Activated T-helper 1 cell treated with anti-CD3 and anti-CD28 coated beads, Interleukin-12 subunit alpha, Interleukin-12 subunit beta, Interleukin-2, Interleukin-4 antibody, amounts not matched to agents 30 ng/mL and 10 ng/mL and 1 ng/mL, durations not matched to agents 14 hours and 24 hours and 36 hours (primary cell): ENCODE measurements at regions not wholly inside any gene's neighbourhood (a gene's known extent, or its start where the extent isn't known, plus 50 kb on each side); places are given as distances from the start of the nearest gene placed in this dataset.
A peak's percentile ranks its signal among the peaks of the same experiment; 100 is the strongest.

Source experiments
- DNase-seq: peaks from one replicate; pipeline ENCODE4 v3.0.0; 2021; ENCODE audit warnings: low spot score
- H3K27ac Mint-ChIP-seq: one replicate; pipeline ENCODE4 v1.8.0; 2021; ENCODE audit warnings: mild to moderate bottlenecking, mixed read lengths
- H3K27me3 Mint-ChIP-seq: one replicate; pipeline ENCODE4 v1.8.0; 2022; ENCODE audit warnings: mild to moderate bottlenecking, moderate library complexity, mixed read lengths; ENCODE audit not compliant: insufficient read depth
- H3K36me3 Mint-ChIP-seq: one replicate; pipeline ENCODE4 v1.8.0; 2021; ENCODE audit warnings: low read depth, mixed read lengths
- H3K4me1 Mint-ChIP-seq: one replicate; pipeline ENCODE4 v1.8.0; 2021; ENCODE audit warnings: low read depth, mixed read lengths
- H3K4me3 Mint-ChIP-seq: one replicate; pipeline ENCODE4 v1.8.0; 2021; ENCODE audit warnings: mild to moderate bottlenecking, moderate library complexity, mixed read lengths
- H3K9me3 Mint-ChIP-seq: one replicate; pipeline ENCODE4 v1.8.0; 2021; ENCODE audit warnings: mixed read lengths
- intact Hi-C: fragments of 100-400 bp; cut with micrococcal nuclease; formaldehyde crosslinking; loops from one replicate; pipeline ENCODE4 v1.15.1; 2024

DNA sequence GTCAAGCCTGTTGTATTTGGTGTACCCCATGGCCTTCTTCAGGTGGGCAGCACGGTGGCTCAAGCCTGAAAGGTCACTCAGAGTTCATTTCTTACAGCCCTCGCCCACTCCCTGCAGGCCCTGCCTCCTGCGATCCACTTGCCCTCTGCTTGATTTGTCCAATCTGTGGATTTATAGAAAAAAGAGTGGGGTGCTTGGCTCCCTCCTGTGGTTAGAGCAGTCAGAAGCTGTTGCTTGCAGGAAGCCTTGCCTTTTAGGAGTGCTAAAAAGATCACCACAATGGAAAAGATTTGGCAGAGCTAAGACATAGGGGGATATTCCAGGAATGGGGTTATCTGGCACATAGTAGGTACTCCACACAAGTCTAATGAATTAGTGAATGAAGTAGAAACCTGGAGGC lies 108.0 kb upstream of the TRABD2B start:
- H3K9me3 Mint-ChIP-seq, result no peaks in the 10 kb centered on the region
- no peaks in the 10 kb centered on the region for H3K27me3 Mint-ChIP-seq
- no peaks in the 10 kb centered on the region for H3K36me3 Mint-ChIP-seq
- intact Hi-C loops, result no loop called here
- H3K4me3 Mint-ChIP-seq, result no peak overlapping the region
- no peak overlapping the region for H3K27ac Mint-ChIP-seq
- no peaks in the 10 kb centered on the region for H3K4me1 Mint-ChIP-seq
- DNase-seq, result no peak

DNA sequence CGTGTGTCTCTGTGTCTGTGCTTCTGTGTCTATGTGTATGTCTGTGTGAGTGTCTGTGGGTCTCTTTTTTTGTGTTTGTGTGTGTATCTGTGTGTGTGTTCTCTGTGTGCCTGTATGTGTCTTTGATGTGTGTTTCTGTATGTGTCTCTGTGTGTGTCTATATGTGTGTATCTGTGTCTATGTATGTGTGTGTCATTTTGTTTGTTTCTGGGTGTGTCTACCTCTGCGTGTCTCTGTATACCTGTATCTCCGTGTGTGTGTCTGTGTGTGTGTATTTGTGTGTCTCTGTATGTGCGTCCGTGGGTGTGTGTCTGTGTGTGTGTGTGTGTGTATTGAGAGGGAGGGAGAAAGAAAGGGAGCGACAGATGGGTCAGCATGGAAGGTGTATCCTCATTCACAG lies 106.3 kb upstream of the TRABD2B start:
- H3K9me3 Mint-ChIP-seq, result no peaks in the 10 kb centered on the region
- no peaks in the 10 kb centered on the region for H3K36me3 Mint-ChIP-seq
- no peak overlapping the region for H3K27ac Mint-ChIP-seq
- H3K27me3 Mint-ChIP-seq, result no peaks in the 10 kb centered on the region
- no peak overlapping the region for H3K4me3 Mint-ChIP-seq
- DNase-seq, result no peak
- intact Hi-C loops, result no loop called here
- H3K4me1 Mint-ChIP-seq, result no peaks in the 10 kb centered on the region

DNA sequence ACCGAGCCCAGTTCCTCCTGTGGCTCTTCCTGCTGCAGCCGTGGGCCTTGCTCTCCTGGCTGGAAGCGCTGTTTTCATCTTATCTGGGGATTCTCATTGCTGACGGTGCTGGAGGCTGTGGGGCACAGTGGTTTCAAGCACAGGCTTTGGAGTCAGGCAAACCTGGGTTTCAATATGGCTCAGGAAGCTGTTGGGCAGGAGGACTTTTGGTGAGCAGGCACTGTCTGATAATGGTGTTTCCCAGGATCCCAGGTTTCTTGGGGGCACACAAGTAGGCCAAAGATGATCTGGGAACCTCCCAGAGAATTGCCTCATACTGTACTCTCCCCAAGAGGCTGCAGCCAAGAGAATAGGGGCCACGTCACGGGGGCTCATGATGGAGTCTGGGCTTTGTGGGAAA lies 105.6 kb upstream of the TRABD2B start:
- no peak overlapping the region for H3K4me3 Mint-ChIP-seq
- no peaks in the 10 kb centered on the region for H3K27me3 Mint-ChIP-seq
- no peaks in the 10 kb centered on the region for H3K36me3 Mint-ChIP-seq
- intact Hi-C loops, result no loop called here
- DNase-seq, result no peak
- no peak overlapping the region for H3K27ac Mint-ChIP-seq
- H3K4me1 Mint-ChIP-seq, result no peaks in the 10 kb centered on the region
- H3K9me3 Mint-ChIP-seq, result no peaks in the 10 kb centered on the region

DNA sequence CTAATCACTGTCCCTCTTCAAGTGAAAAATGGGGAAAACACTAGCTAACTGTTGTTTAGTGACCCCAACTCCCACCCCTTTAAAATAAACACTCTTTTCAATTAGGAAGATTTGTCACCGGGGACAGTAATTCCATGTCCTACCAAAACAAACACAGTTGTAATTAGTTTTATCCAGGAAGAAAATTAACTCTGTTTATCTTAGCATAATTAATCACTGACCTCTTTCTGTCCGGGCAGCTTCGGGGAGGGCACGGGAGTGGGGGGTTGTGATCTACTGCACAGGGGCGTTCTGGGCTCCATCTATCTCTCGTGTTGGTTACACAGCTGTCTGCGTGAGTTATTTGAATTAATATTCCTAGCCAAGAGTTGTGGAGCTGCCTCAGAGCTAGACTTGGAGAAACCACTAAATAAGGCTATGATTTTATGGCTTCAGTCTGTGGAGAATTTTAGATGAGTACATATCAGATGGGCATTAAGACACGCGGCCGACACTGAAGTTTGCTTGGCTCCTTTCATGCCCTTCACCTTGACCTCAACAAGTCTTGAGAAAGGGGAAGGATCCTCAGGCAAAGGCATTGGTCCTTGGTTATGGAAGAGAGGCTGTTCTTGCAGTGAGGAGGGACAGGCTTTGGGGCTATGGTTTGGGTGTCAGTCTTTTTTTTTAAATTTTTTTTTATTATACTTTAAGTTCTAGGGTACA lies 102.0 kb upstream of the TRABD2B start:
- H3K27me3 Mint-ChIP-seq, result peaks cover 1% of the 10 kb centered on the region
- H3K4me1 Mint-ChIP-seq, result no peaks in the 10 kb centered on the region
- intact Hi-C loops, result no loop called here
- H3K36me3 Mint-ChIP-seq, result no peaks in the 10 kb centered on the region
- no peak for DNase-seq
- no peak overlapping the region for H3K4me3 Mint-ChIP-seq
- no peaks in the 10 kb centered on the region for H3K9me3 Mint-ChIP-seq
- H3K27ac Mint-ChIP-seq, result no peak overlapping the region

DNA sequence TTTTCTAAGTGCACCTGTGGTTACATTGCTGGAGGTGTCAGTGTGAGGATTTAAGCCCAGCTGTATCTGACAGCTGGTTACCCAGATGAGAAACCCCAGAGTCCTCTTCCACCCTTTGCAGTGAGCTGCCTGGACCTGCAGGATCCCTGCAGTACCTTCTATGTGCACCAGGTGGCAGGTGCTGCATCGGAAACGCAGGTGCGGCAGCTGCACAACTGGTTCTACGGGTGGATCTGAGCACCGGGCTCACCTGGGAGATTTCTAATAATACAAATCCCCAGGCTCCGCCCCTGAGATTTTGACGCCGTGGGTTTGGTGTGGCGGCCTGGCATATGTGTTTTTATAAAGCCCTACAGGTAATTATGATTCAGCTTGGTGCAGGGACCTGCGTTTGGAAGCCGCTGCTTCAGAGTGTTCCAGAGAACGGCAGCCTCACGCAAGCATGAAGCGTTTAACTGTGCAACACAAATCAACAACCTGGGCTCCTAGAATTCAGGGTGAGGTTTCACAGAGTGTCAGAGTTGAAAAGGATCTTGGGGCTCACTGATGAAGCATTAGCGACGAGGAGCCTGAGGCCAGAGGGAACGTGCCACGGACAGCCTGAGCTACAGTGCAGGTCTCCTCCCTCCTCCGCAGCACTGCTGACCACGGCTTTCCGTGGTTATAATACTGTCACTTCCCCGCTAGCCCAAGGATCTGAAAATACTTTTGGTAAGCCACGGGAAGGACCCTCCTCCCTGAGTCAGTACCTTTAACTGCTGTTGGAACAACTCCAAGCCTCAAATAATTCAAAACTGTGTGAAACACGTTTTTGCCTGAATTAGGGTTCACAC lies 96.7 kb upstream of the TRABD2B start:
- Mint-ChIP-seq H3K4me1 (no peaks in the 10 kb centered on the region), H3K9me3 (no peaks in the 10 kb centered on the region), H3K27ac (no peak overlapping the region), H3K4me3 (no peak overlapping the region), H3K36me3 (no peaks in the 10 kb centered on the region), H3K27me3 (peaks cover 27% of the 10 kb centered on the region)
- intact Hi-C loops, result loop anchor here (1.0 to 2.0 kb wide), 2 partner anchors 108 to 143 kb away; no protein-coding TSS in a partner anchor
- peak; percentile 54 for DNase-seq

DNA sequence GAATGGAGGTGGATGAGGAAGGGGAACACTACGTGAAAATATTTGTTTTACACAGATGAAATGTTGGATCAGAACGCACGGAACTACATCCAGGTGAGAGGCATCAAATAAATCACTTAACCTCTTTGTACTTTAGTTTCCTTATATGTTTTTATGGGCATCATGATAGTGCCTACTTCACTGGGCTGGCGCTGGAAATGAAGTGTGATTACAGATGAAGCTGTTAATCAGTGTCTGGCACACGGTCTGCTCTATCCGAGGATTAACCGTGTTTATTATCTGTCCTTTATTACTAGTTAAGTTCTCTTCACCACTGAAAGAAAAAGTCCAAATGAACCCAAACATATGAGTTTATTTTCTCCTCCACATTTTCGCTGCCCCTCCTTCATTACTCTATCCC lies 96.0 kb upstream of the TRABD2B start:
- Mint-ChIP-seq H3K9me3 (no peaks in the 10 kb centered on the region), H3K4me1 (no peaks in the 10 kb centered on the region), H3K36me3 (no peaks in the 10 kb centered on the region), H3K4me3 (no peak overlapping the region), H3K27ac (no peak overlapping the region), H3K27me3 (peaks cover 27% of the 10 kb centered on the region)
- intact Hi-C loops, result loop anchor here (1.0 to 2.0 kb wide), 2 partner anchors 109 to 144 kb away; no protein-coding TSS in a partner anchor
- no peak for DNase-seq

DNA sequence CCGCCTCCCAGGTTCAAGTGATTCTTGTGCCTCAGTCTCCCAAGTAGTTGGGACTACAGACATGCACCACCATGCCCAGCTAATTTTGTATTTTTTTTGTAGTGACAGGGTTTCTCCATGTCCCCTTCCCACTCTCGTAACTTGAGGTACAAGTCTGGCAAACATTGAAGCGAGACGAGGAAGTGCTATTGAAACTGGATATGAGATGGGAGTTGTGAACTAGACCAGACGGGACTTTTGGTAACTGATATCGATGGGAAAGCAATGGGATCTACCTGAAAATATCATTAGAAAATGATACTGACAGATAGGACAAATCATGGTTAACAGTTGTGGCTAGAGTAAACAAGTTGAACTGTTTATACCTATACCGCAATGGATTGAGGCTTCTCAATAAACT lies 95.2 kb upstream of the TRABD2B start:
- H3K27ac Mint-ChIP-seq, result no peak overlapping the region
- intact Hi-C loops, result loop anchor here (2.0 kb wide), 1 partner anchor 144 kb away; no protein-coding TSS in a partner anchor
- H3K36me3 Mint-ChIP-seq, result no peaks in the 10 kb centered on the region
- no peak for DNase-seq
- H3K9me3 Mint-ChIP-seq, result no peaks in the 10 kb centered on the region
- H3K4me3 Mint-ChIP-seq, result no peak overlapping the region
- no peaks in the 10 kb centered on the region for H3K4me1 Mint-ChIP-seq
- H3K27me3 Mint-ChIP-seq, result peaks cover 27% of the 10 kb centered on the region

DNA sequence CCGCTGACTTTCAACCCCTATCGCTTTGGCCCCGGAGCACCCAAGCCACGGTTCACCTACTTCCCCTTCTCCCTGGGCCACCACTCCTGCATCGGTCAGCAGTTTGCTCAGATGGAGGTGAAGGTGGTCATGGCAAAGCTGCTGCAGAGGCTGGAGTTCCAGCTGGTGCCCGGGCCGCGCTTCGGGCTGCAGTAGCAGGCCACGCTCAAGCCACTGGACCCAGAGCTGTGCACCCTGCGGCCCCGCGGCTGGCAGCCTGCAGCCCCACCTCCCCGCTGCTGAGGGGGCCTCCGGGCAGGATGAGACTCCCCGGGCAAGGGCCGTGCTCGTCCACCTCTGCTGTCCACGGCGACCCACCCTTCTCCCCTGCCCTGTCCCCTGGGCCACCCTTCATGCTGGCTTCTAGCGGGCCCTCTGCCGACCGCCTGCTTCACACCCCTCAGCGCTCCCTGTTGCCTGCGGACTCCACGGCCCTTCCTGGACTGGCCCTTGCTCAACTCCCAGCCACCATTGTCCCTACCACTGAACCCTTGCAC lies 92.2 kb upstream of the TRABD2B start:
- no peaks in the 10 kb centered on the region for H3K9me3 Mint-ChIP-seq
- H3K36me3 Mint-ChIP-seq, result no peaks in the 10 kb centered on the region
- H3K27ac Mint-ChIP-seq, result no peak overlapping the region
- no peaks in the 10 kb centered on the region for H3K4me1 Mint-ChIP-seq
- H3K27me3 Mint-ChIP-seq, result peaks cover 30% of the 10 kb centered on the region
- H3K4me3 Mint-ChIP-seq, result no peak overlapping the region
- DNase-seq, result no peak
- intact Hi-C loops, result no loop called here

DNA sequence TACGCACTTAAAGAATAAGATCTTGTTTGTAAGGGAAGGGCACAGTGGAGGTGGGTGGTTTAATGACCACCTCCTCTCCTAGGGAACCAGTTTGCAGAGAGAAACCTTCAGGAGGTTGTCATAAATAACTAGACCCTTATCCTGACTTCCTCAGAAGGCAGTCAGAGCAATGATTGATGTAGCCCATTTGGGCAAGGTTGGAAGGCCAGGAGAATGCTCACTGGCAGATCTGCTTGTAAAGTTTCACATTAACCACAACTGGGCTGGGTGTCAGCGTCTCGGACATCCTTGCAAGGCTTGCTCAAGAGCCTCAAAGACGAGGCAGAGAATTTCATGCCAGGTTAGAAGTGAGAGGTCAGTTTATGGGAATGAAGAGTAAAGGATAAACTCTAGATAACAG lies 87.6 kb upstream of the TRABD2B start:
- no peaks in the 10 kb centered on the region for H3K9me3 Mint-ChIP-seq
- H3K4me1 Mint-ChIP-seq, result no peaks in the 10 kb centered on the region
- DNase-seq, result no peak
- H3K4me3 Mint-ChIP-seq, result no peak overlapping the region
- no peak overlapping the region for H3K27ac Mint-ChIP-seq
- intact Hi-C loops, result no loop called here
- peaks cover 7% of the 10 kb centered on the region for H3K27me3 Mint-ChIP-seq
- H3K36me3 Mint-ChIP-seq, result no peaks in the 10 kb centered on the region

DNA sequence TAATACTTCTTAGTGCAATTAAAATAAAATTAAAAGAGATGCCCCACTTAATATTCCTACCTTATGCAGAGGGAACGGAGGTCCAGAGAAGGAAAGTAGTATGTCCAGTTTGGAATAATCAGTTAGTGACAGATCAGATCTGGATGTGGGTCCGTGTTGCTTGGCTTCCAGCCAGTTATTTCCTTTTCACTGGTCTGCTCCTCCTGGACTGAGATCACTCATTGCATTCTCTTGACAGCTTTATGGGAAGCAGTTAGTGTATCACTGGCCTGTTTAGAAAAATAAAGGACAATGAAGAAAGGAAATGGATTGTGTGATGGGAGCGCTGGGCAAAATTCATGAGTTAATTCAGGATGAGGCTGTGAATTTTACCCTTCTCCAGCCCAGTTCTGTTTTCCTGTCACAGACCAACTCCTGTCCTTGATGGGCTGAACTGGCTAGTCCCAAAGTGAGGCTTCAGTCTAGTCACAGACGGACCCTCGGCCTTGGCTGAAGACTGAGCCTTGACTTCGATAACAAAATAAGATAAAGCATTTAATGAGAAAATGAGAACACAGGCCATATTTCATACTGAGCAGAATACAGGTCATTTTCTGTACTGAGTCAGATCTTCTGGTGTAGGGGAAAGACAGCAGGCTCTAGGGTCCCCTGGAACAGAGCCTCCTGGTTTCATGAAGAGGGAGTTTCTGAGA lies 85.2 kb upstream of the TRABD2B start:
- no peak for DNase-seq
- peaks cover 5% of the 10 kb centered on the region for H3K27me3 Mint-ChIP-seq
- intact Hi-C loops, result no loop called here
- H3K9me3 Mint-ChIP-seq, result no peaks in the 10 kb centered on the region
- H3K4me1 Mint-ChIP-seq, result no peaks in the 10 kb centered on the region
- no peak overlapping the region for H3K4me3 Mint-ChIP-seq
- no peak overlapping the region for H3K27ac Mint-ChIP-seq
- no peaks in the 10 kb centered on the region for H3K36me3 Mint-ChIP-seq

DNA sequence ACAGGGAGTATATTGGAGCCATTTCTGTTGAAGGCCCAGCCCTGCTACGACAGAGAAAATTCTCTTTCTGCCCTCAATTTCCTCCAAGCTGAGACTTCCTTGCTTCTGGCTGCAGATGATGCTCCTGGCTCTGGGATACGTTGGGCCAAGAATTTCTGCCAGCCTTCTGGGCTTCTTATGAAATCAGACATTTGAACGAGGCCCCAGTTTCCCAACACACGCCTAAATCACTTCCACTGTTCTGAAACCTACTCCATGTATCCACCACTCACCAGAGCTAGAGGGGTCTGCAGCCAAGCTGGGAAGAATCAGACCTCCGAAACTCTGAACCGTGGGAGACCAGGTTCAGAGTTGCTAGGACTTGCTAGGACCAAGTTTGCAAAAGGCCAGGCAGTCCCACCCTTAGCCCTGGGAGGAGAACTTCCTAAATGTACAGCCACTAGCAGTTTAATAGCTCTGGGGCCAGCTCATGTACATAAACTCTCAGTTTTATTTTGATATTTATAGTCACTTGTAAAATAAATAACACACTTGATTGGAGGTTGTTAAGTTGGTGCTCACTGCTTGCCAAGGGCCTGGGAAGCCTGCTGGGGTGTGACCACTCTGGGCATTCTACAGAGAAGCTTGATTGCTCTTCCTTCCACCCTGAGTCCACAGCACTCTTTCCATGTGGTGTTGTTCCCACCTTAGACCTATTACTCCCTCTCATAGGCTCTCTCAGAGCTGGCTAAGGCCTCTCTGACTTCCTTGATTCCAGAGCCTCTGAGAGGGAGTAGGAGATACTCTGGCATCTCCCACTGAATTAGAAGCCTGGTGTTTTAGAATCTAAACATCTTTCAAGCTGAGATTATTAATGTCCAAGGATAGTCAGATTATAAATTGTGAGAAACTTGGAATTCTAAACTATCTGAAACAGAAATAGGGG lies 83.4 kb upstream of the TRABD2B start:
- H3K4me1 Mint-ChIP-seq, result no peaks in the 10 kb centered on the region
- H3K4me3 Mint-ChIP-seq, result no peak overlapping the region
- intact Hi-C loops, result no loop called here
- no peaks in the 10 kb centered on the region for H3K36me3 Mint-ChIP-seq
- no peak overlapping the region for H3K27ac Mint-ChIP-seq
- no peaks in the 10 kb centered on the region for H3K9me3 Mint-ChIP-seq
- H3K27me3 Mint-ChIP-seq, result peaks cover 6% of the 10 kb centered on the region
- no peak for DNase-seq

DNA sequence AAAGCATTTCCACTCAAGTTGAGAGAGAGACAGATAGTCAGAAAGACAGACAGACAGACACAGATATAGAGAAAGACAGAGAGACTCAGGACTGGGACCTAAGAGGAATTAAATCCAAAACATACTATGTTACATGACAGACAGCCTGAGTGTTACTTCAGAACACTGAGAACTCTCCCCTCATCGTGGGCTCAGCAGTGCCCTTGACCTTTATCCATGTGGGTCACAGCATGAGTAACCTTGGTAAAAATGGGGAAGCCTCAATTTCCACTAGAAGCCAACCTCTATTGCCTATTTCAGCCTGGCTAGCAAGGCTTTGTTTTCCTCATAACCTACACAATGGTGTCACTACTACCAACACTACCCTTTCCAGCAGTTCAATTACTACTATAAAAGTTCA lies 81.9 kb upstream of the TRABD2B start:
- intact Hi-C loops, result no loop called here
- Mint-ChIP-seq H3K4me1 (no peaks in the 10 kb centered on the region), H3K36me3 (no peaks in the 10 kb centered on the region), H3K9me3 (no peaks in the 10 kb centered on the region), H3K27me3 (peaks cover 6% of the 10 kb centered on the region), H3K4me3 (no peak overlapping the region), H3K27ac (no peak overlapping the region)
- no peak for DNase-seq
